GM23338 (cell line): ENCODE measurements at regions not wholly inside any gene's neighbourhood (a gene's known extent, or its start where the extent isn't known, plus 50 kb on each side); places are given as distances from the start of the nearest gene placed in this dataset.

Source experiments
- ATAC-seq: fragments of 200-7000 bp; cut with Tn5 transposase; 3 replicates; pipeline ENCODE4 v1.9.1; 2020
- DNase-seq: peaks from one replicate; pipeline ENCODE4 v3.0.0-alpha.2; 2015; ENCODE audit warnings: low spot score
- H2AFZ ChIP-seq: fragments of 200-600 bp; sonication (generic); 2 replicates; pipeline ENCODE4 v1.8.0; 2016; ENCODE audit warnings: antibody characterized with exemption, mild to moderate bottlenecking, moderate library complexity
- H3F3A ChIP-seq: fragments of 200-600 bp; sonication (generic); replicated peaks from 2 replicates; pipeline ENCODE4 v1.8.0; 2017; ENCODE audit warnings: antibody characterized with exemption, mixed run types, low read depth
- H3K27ac ChIP-seq: fragments of 200-600 bp; sonication (generic); 2 replicates; pipeline ENCODE4 v1.6.1; 2016; ENCODE audit warnings: low read depth
- H3K27me3 ChIP-seq: fragments of 200-600 bp; sonication (generic); 2 replicates; pipeline ENCODE4 v1.8.0; 2016; ENCODE audit warnings: mild to moderate bottlenecking, mixed run types, moderate library complexity; ENCODE audit not compliant: insufficient read depth
- H3K36me3 ChIP-seq: fragments of 200-600 bp; sonication (generic); 2 replicates; pipeline ENCODE4 v1.8.0; 2016; ENCODE audit warnings: mild to moderate bottlenecking; ENCODE audit not compliant: insufficient read depth
- H3K4me1 ChIP-seq: fragments of 200-600 bp; sonication (generic); 2 replicates; pipeline ENCODE4 v1.8.0; 2016; ENCODE audit warnings: mild to moderate bottlenecking, moderate library complexity; ENCODE audit not compliant: insufficient read depth
- H3K4me2 ChIP-seq: fragments of 200-600 bp; sonication (generic); 2 replicates; pipeline ENCODE4 v1.7.1; 2017; ENCODE audit warnings: mixed run types
- H3K4me3 ChIP-seq: fragments of 200-600 bp; sonication (generic); 2 replicates; pipeline ENCODE4 v1.6.1; 2016; ENCODE audit warnings: mixed run types
- H3K79me2 ChIP-seq: fragments of 200-600 bp; sonication (generic); replicated peaks from 2 replicates; pipeline ENCODE4 v1.8.0; 2017; ENCODE audit warnings: mild to moderate bottlenecking; ENCODE audit not compliant: insufficient read depth
- H3K9me2 ChIP-seq: fragments of 200-600 bp; sonication (generic); 2 replicates; pipeline ENCODE4 v1.8.0; 2017; ENCODE audit not compliant: insufficient read depth
- H4K20me1 ChIP-seq: fragments of 200-600 bp; sonication (generic); replicated peaks from 2 replicates; pipeline ENCODE4 v1.8.0; 2017; ENCODE audit warnings: mild to moderate bottlenecking; ENCODE audit not compliant: insufficient read depth
- H3K27ac Mint-ChIP-seq: 2 replicates; pipeline ENCODE4 v1.8.0; 2020; ENCODE audit warnings: inconsistent platforms, mild to moderate bottlenecking, moderate library complexity, mixed read lengths
- H3K27me3 Mint-ChIP-seq: 3 replicates; pipeline ENCODE4 v1.8.0; 2022; ENCODE audit warnings: low read depth, mild to moderate bottlenecking, moderate library complexity, mixed read lengths, inconsistent platforms; ENCODE audit not compliant: insufficient read depth, poor library complexity
- H3K36me3 Mint-ChIP-seq: 3 replicates; pipeline ENCODE4 v1.8.0; 2021; ENCODE audit warnings: low read depth, mild to moderate bottlenecking, inconsistent platforms, moderate library complexity, mixed read lengths
- H3K4me1 Mint-ChIP-seq: 3 replicates; pipeline ENCODE4 v1.8.0; 2020; ENCODE audit warnings: mild to moderate bottlenecking, inconsistent platforms, mixed read lengths
- H3K4me3 Mint-ChIP-seq: 3 replicates; pipeline ENCODE4 v1.8.0; 2021; ENCODE audit warnings: moderate library complexity, mild to moderate bottlenecking, inconsistent platforms, mixed read lengths
- H3K9me3 Mint-ChIP-seq: 3 replicates; pipeline ENCODE4 v1.8.0; 2020; ENCODE audit warnings: moderate library complexity, mild to moderate bottlenecking, inconsistent platforms, mixed read lengths
- CREB1 ChIP-seq: fragments of 250-450 bp; sonication (Bioruptor Pico); IDR thresholded peaks from 2 replicates; pipeline ENCODE4 v1.5.0; 2020; ENCODE audit warnings: low read depth, mild to moderate bottlenecking, moderate library complexity
- ETS1 ChIP-seq: IDR thresholded peaks from 2 replicates; pipeline ENCODE4 v1.6.1; 2016; ENCODE audit warnings: antibody characterized with exemption
- EZH2 ChIP-seq: fragments of 200-600 bp; sonication (generic); IDR thresholded peaks from one replicate; pipeline ENCODE4 v1.8.0; 2017; ENCODE audit warnings: antibody characterized with exemption, mild to moderate bottlenecking, low read depth; ENCODE audit not compliant: unreplicated experiment
- EZH2phosphoT487 ChIP-seq: fragments of 200-600 bp; sonication (generic); IDR thresholded peaks from one replicate; pipeline ENCODE4 v1.8.1; 2018; ENCODE audit warnings: antibody characterized with exemption; ENCODE audit not compliant: unreplicated experiment
- JUNB ChIP-seq: IDR thresholded peaks from one replicate; pipeline ENCODE4 v1.6.1; 2016; ENCODE audit warnings: antibody characterized with exemption; ENCODE audit not compliant: unreplicated experiment
- NANOG ChIP-seq: IDR thresholded peaks from 2 replicates; pipeline ENCODE4 v1.6.1; 2016; ENCODE audit warnings: antibody characterized with exemption, borderline replicate concordance
- POLR2AphosphoS5 ChIP-seq: IDR thresholded peaks from 2 replicates; pipeline ENCODE4 v1.6.1; 2016; ENCODE audit warnings: antibody characterized with exemption, low read depth
- REST ChIP-seq: IDR thresholded peaks from one replicate; pipeline ENCODE4 v1.6.1; 2018; ENCODE audit warnings: antibody characterized with exemption; ENCODE audit not compliant: unreplicated experiment
- STAT1 ChIP-seq: IDR thresholded peaks from one replicate; pipeline ENCODE4 v1.6.1; 2016; ENCODE audit warnings: antibody characterized with exemption; ENCODE audit not compliant: unreplicated experiment
- ZNF114 ChIP-seq: fragments of 250-450 bp; sonication (Bioruptor Pico); IDR thresholded peaks from 2 replicates; pipeline ENCODE4 v1.5.0; 2020; ENCODE audit warnings: mild to moderate bottlenecking, moderate library complexity
- ZNF331 ChIP-seq: fragments of 250-450 bp; sonication (Bioruptor Pico); IDR thresholded peaks from 2 replicates; pipeline ENCODE4 v1.5.0; 2020; ENCODE audit warnings: low read depth, mild to moderate bottlenecking, moderate library complexity
- ZNF462 ChIP-seq: fragments of 250-450 bp; sonication (Bioruptor Pico); IDR thresholded peaks from 2 replicates; pipeline ENCODE4 v1.5.0; 2020; ENCODE audit warnings: mild to moderate bottlenecking, moderate library complexity
- TF ChIP-seq, protein P1 (sequence below), 2 experiments: fragments of 200-600 bp in 1 of 2; sonication (generic) in 1 of 2; conservative IDR thresholded peaks; 2 replicates each; pipeline versions ENCODE4 v1.5.1 to v1.6.1; 2016 to 2017; ENCODE audit warnings: antibody characterized with exemption in 2 of 2, low read depth in 2 of 2, mild to moderate bottlenecking in 2 of 2, moderate library complexity in 1 of 2

DNA sequence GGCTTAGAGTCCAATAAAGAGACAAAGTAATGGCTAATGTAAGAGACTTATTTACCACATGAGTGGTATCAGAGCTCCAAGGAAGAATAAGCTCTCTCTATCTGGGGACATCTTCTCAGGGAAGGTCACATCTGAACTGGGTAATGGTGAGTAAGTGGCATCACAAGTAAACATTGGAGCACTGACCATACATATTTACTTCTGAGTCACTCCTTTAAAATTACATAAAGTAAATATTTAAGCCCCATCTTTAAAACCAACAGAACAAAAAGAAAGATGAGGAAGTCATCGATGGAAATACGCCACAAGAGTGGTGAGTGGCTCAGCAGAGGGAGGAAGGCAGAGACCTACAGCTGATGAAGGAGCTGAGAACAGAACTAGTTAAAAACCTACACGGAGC lies 159.9 kb downstream of the DUSP6 start:
- no peak for DNase-seq
- H3K27ac ChIP-seq, result no peak overlapping the region
- H3K4me2 ChIP-seq, result no peak overlapping the region
- peaks cover 8% of the 10 kb centered on the region; the same call in 2 of the 3 replicates for H3K36me3 Mint-ChIP-seq
- no peak for ATAC-seq
- no peak overlapping the region for H2AFZ ChIP-seq
- H4K20me1 ChIP-seq, result no peaks in the 10 kb centered on the region
- H3K36me3 ChIP-seq, result no peaks in the 10 kb centered on the region
- H3K79me2 ChIP-seq, result no peaks in the 10 kb centered on the region
- peaks cover 9% of the 10 kb centered on the region; the same call in 2 of the 3 replicates for H3K9me3 Mint-ChIP-seq
- no peaks in the 10 kb centered on the region for H3K4me1 ChIP-seq
- no peak for TF ChIP-seq ETS1
- TF ChIP-seq ZNF462 (CRISPR knock-in tag), result no peak
- TF ChIP-seq CREB1 (CRISPR knock-in tag), result no peak
- TF ChIP-seq NANOG, result no peak
- no peak for TF ChIP-seq POLR2AphosphoS5
- no peak for TF ChIP-seq STAT1
- TF ChIP-seq EZH2phosphoT487, result no peak
- TF ChIP-seq, protein P1, sequence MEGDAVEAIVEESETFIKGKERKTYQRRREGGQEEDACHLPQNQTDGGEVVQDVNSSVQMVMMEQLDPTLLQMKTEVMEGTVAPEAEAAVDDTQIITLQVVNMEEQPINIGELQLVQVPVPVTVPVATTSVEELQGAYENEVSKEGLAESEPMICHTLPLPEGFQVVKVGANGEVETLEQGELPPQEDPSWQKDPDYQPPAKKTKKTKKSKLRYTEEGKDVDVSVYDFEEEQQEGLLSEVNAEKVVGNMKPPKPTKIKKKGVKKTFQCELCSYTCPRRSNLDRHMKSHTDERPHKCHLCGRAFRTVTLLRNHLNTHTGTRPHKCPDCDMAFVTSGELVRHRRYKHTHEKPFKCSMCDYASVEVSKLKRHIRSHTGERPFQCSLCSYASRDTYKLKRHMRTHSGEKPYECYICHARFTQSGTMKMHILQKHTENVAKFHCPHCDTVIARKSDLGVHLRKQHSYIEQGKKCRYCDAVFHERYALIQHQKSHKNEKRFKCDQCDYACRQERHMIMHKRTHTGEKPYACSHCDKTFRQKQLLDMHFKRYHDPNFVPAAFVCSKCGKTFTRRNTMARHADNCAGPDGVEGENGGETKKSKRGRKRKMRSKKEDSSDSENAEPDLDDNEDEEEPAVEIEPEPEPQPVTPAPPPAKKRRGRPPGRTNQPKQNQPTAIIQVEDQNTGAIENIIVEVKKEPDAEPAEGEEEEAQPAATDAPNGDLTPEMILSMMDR (conservative IDR thresholded peaks at IDR 0.05; ENCODE audit: low read depth in 2 of 2), result no peak
- TF ChIP-seq ZNF331, result no peak
- no peak for TF ChIP-seq ZNF114
- TF ChIP-seq EZH2, result no peak
- TF ChIP-seq JUNB, result no peak
- no peak for TF ChIP-seq REST
- H3K4me3 ChIP-seq, result no peak overlapping the region
- H3K4me1 Mint-ChIP-seq, result no peaks in the 10 kb centered on the region
- H3F3A ChIP-seq, result no peaks in the 10 kb centered on the region
- no peaks in the 10 kb centered on the region for H3K27me3 Mint-ChIP-seq
- H3K27me3 ChIP-seq, result no peaks in the 10 kb centered on the region
- H3K27ac Mint-ChIP-seq, result no peak overlapping the region
- H3K4me3 Mint-ChIP-seq, result no peak overlapping the region
- H3K9me2 ChIP-seq, result peaks cover 3% of the 10 kb centered on the region; the same call in 1 of the 2 replicates
